Activated CD8-positive, alpha-beta T cell treated with anti-CD3 and anti-CD28 coated beads for 36 hours (primary cell): ENCODE measurements at regions not wholly inside any gene's neighbourhood (a gene's known extent, or its start where the extent isn't known, plus 50 kb on each side); places are given as distances from the start of the nearest gene placed in this dataset.

Source experiments
- ATAC-seq: fragments of 200-7000 bp; cut with Tn5 transposase; one replicate; pipeline ENCODE4 v1.10.0; 2021; ENCODE audit warnings: mild to moderate bottlenecking, moderate library complexity
- CTCF ChIA-PET: fragments of 350-600 bp; sonication (Branson Sonifier 250); formaldehyde crosslinking; loops from one replicate; lab custom pipeline; 2021; ENCODE audit warnings: antibody characterized with exemption; lab: Charles Lee
- POLR2A ChIA-PET: fragments of 350-600 bp; sonication (Branson Sonifier 250); formaldehyde crosslinking; loops from one replicate; lab custom pipeline; 2021; ENCODE audit warnings: antibody characterized with exemption; lab: Charles Lee
- DNase-seq: peaks from one replicate; pipeline ENCODE4 v3.0.0-alpha.2; 2020
- H3K27ac Mint-ChIP-seq: one replicate; pipeline ENCODE4 v1.8.0; 2021; ENCODE audit warnings: mild to moderate bottlenecking, mixed read lengths
- H3K27me3 Mint-ChIP-seq: one replicate; pipeline ENCODE4 v1.8.0; 2021; ENCODE audit warnings: mixed read lengths
- H3K36me3 Mint-ChIP-seq: one replicate; pipeline ENCODE4 v1.8.0; 2021; ENCODE audit warnings: low read depth, mixed read lengths
- H3K4me1 Mint-ChIP-seq: one replicate; pipeline ENCODE4 v1.8.0; 2021; ENCODE audit warnings: low read depth, mixed read lengths
- H3K4me3 Mint-ChIP-seq: one replicate; pipeline ENCODE4 v1.8.0; 2021; ENCODE audit warnings: mild to moderate bottlenecking, moderate library complexity, mixed read lengths
- H3K9me3 Mint-ChIP-seq: one replicate; pipeline ENCODE4 v1.8.0; 2021; ENCODE audit warnings: mixed read lengths
- CTCF ChIP-seq: fragments of 200-600 bp; IDR thresholded peaks from one replicate; pipeline ENCODE4 v1.8.0; 2022; ENCODE audit warnings: antibody characterized with exemption, mild to moderate bottlenecking
- intact Hi-C: fragments of 100-400 bp; cut with micrococcal nuclease; formaldehyde crosslinking; loops from one replicate; pipeline ENCODE4 v1.10.0; 2022

GRCh38 chr4:119788349-119789266, 160.0 kb upstream of the PDE5A start:
- ChIA-PET CTCF (interaction anchor here (2.5 kb wide), 1 partner anchor 160 kb away, joined by 13 read pairs; the partner anchor contains the start of gene PDE5A), POLR2A (no interaction called here)
- H3K27me3 Mint-ChIP-seq: peaks cover 3% of the 10 kb centered on the region
- H3K4me1 Mint-ChIP-seq: no peaks in the 10 kb centered on the region
- DNase-seq (no peak), ATAC-seq (no peak)
- no peaks in the 10 kb centered on the region for H3K9me3 Mint-ChIP-seq
- no peaks in the 10 kb centered on the region for H3K36me3 Mint-ChIP-seq
- no peak overlapping the region for H3K4me3 Mint-ChIP-seq
- H3K27ac Mint-ChIP-seq: no peak overlapping the region
- intact Hi-C loops: no loop called here
- no peak for TF ChIP-seq CTCF

- TF ChIP-seq CTCF: no peak
- Mint-ChIP-seq H3K36me3 (no peaks in the 10 kb centered on the region), H3K27ac (no peak overlapping the region), H3K4me3 (no peak overlapping the region), H3K4me1 (no peaks in the 10 kb centered on the region), H3K9me3 (no peaks in the 10 kb centered on the region), H3K27me3 (peaks cover 2% of the 10 kb centered on the region)
- ChIA-PET POLR2A (no interaction called here), CTCF (interaction anchor here (2.5 kb wide), 1 partner anchor 157 kb away, joined by 13 read pairs; the partner anchor contains the start of gene PDE5A)
- intact Hi-C loops: no loop called here
- DNase-seq (peak; percentile 8), ATAC-seq (no peak)
These were observed 157.4 kb upstream of the PDE5A start for GRCh38 chr4:119785963-119786362.

GRCh38 chr4:119783189-119783983, 154.8 kb upstream of the PDE5A start:
- CTCF ChIA-PET: no interaction called here
- no peaks in the 10 kb centered on the region for H3K27me3 Mint-ChIP-seq

GRCh38 chr4:119781044-119781443, 152.4 kb upstream of the PDE5A start:
- POLR2A ChIA-PET: no interaction called here

More at GRCh38 chr4:119783189-119783983, 154.8 kb upstream of the PDE5A start:
- DNase-seq: no peak
- Mint-ChIP-seq H3K4me1 (no peaks in the 10 kb centered on the region), H3K4me3 (no peak overlapping the region), H3K9me3 (no peaks in the 10 kb centered on the region), H3K36me3 (no peaks in the 10 kb centered on the region), H3K27ac (no peak overlapping the region)
- POLR2A ChIA-PET: no interaction called here
- intact Hi-C loops: no loop called here
- ATAC-seq: no peak
- TF ChIP-seq CTCF: no peak

More at GRCh38 chr4:119781044-119781443, 152.4 kb upstream of the PDE5A start:
- no peak overlapping the region for H3K4me3 Mint-ChIP-seq
- ATAC-seq (no peak), DNase-seq (no peak)
- H3K27me3 Mint-ChIP-seq: no peaks in the 10 kb centered on the region
- no peak overlapping the region for H3K27ac Mint-ChIP-seq
- H3K4me1 Mint-ChIP-seq: no peaks in the 10 kb centered on the region
- H3K36me3 Mint-ChIP-seq: no peaks in the 10 kb centered on the region
- intact Hi-C loops: no loop called here
- no peaks in the 10 kb centered on the region for H3K9me3 Mint-ChIP-seq
- no peak for TF ChIP-seq CTCF
- CTCF ChIA-PET: no interaction called here
